ENCODE measurements at regions not wholly inside any gene's neighbourhood (a gene's known extent, or its start where the extent isn't known, plus 50 kb on each side); places are given as distances from the start of the nearest gene placed in this dataset.

DNA sequence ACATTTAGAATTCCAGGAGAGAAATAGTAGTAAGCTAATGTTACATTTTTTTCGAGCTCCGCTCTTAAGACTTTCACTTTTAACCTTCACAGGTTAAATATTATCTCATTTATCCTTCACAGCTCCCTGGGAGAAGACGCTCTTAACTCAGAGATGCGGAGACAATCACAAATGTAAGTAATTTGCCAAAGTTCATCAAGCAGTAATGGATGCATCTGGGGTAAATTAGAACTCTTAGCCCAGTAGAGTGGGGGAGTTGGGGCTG is 168.5 kb downstream of the SPP2 start:
- no peaks in the 10 kb centered on the region for H3K9me3 ChIP-seq
- H3K4me3 ChIP-seq: no peak overlapping the region
- no peaks in the 10 kb centered on the region for H3K4me1 ChIP-seq
- 68 to 94% methylated on average over 4 of the region's 4 CpGs for WGBS, 2 donors (ENCODE audit: low coverage in 1 of 2)
- ATAC-seq: no peak
- H3K27me3 ChIP-seq: peaks cover 15% of the 10 kb centered on the region
- no peaks in the 10 kb centered on the region for H3K36me3 ChIP-seq
- no peak overlapping the region for H3K27ac ChIP-seq
- TF ChIP-seq, protein P1, sequence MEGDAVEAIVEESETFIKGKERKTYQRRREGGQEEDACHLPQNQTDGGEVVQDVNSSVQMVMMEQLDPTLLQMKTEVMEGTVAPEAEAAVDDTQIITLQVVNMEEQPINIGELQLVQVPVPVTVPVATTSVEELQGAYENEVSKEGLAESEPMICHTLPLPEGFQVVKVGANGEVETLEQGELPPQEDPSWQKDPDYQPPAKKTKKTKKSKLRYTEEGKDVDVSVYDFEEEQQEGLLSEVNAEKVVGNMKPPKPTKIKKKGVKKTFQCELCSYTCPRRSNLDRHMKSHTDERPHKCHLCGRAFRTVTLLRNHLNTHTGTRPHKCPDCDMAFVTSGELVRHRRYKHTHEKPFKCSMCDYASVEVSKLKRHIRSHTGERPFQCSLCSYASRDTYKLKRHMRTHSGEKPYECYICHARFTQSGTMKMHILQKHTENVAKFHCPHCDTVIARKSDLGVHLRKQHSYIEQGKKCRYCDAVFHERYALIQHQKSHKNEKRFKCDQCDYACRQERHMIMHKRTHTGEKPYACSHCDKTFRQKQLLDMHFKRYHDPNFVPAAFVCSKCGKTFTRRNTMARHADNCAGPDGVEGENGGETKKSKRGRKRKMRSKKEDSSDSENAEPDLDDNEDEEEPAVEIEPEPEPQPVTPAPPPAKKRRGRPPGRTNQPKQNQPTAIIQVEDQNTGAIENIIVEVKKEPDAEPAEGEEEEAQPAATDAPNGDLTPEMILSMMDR (IDR thresholded peaks at IDR 0.05): no peak

DNA sequence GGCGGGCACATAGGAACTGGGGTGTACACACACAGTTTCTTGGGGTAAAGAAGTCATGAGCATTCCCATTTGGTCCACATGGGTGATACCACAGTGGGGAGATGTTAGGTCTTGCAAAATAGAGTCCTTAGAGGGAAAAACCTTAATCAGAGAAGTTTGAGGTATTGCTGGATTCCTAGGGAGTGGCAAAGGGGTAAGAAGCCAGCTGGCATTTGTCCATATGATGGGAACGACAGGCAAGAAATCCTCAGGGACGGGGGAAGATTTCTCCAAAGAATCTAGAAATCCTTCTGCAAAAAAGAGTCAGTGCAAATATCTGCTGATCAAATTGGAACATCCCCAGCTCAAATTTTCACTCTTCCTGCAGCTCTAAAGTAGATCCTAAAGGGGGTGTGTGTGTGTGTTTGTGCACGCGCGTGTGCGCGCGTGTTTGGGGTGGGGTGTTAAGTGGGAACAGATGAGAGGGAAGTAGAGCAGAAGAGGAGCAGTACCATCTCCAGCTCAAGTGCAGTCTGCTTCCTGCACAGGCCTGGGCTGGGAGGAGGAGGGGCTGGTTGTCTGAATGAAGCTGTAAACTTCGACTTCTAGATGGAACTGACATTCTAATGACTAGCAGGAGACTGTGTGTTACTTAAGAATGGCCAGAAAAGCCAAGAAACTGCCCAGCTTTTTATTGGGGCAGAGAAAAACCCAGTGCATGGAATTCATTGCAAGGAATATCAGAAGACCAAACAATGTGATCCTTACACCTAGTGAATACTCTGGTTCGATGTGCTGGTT is 168.0 kb downstream of the SPP2 start:
- Histone ChIP-seq H3K9me3 (no peaks in the 10 kb centered on the region), H3K36me3 (no peaks in the 10 kb centered on the region), H3K4me3 (no peak overlapping the region), H3K27me3 (peaks cover 15% of the 10 kb centered on the region), H3K27ac (no peak overlapping the region), H3K4me1 (no peaks in the 10 kb centered on the region)
- no peak for TF ChIP-seq POLR2AphosphoS5 (IDR thresholded peaks at IDR 0.05)
- no peak for TF ChIP-seq POLR2A (IDR thresholded peaks at IDR 0.05)
- TF ChIP-seq, protein P1 (IDR thresholded peaks at IDR 0.05): no peak
- no peak for TF ChIP-seq EP300 (IDR thresholded peaks at IDR 0.05)
- WGBS, 2 donors (ENCODE audit: low coverage in 1 of 2): 37% methylated on average over 6 to 10 of the region's 11 CpGs
- no peak for ATAC-seq

DNA sequence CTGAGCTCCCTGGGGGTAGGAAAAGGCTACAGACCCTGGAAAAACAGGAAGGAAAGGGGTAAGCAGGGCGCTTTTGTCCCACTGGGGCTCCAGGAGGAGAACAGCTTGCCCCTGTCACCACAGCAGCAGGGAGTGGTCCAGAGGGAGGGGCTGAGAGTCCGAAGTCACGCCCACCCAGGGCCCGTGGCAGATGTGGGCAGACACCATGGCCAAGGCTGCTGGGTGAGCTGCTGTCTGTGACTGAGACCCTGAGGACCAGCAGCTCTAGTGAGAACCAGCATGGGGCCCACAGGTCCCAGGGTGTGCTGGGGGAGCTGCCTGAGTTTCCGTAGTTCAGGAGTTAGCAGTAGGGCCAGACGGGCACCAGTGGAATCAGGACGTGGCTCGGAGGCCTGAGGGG is 162.0 kb downstream of the SPP2 start:
- Histone ChIP-seq H3K4me1 (no peaks in the 10 kb centered on the region), H3K27ac (no peak overlapping the region), H3K27me3 (peaks cover 25% of the 10 kb centered on the region), H3K4me3 (no peak overlapping the region), H3K36me3 (no peaks in the 10 kb centered on the region), H3K9me3 (no peaks in the 10 kb centered on the region)
- no peak for ATAC-seq
- TF ChIP-seq EP300 (IDR thresholded peaks at IDR 0.05) (no peak), POLR2A (IDR thresholded peaks at IDR 0.05) (no peak), POLR2AphosphoS5 (IDR thresholded peaks at IDR 0.05) (no peak)
- TF ChIP-seq, protein P1 (IDR thresholded peaks at IDR 0.05): no peak
- WGBS, 2 donors (ENCODE audit: low coverage in 1 of 2): 67 to 89% methylated on average over 1 to 3 of the region's 8 CpGs

- TF ChIP-seq, protein P1 (IDR thresholded peaks at IDR 0.05): no peak
- no peak for TF ChIP-seq EP300 (IDR thresholded peaks at IDR 0.05)
- TF ChIP-seq POLR2A (IDR thresholded peaks at IDR 0.05): no peak
- Histone ChIP-seq H3K27ac (no peak overlapping the region), H3K4me3 (no peak overlapping the region), H3K36me3 (no peaks in the 10 kb centered on the region), H3K4me1 (no peaks in the 10 kb centered on the region), H3K27me3 (peaks cover 21% of the 10 kb centered on the region), H3K9me3 (peaks cover 0 to 2% (median 0%) of the 10 kb centered on the region in 3 donors)
- no peak for ATAC-seq
- WGBS, 2 donors (ENCODE audit: low coverage in 1 of 2): 12 to 19% methylated on average over 3 to 4 of the region's 4 CpGs
Measured at GRCh38 chr2:234211797-234212196, 161.3 kb downstream of the SPP2 start.

- 100% methylated on average over 2 of the region's 2 CpGs for WGBS, 2 donors (ENCODE audit: low coverage in 1 of 2)
- Histone ChIP-seq H3K9me3 (peaks cover 0 to 5% (median 0%) of the 10 kb centered on the region in 3 donors), H3K36me3 (no peaks in the 10 kb centered on the region), H3K27ac (no peak overlapping the region), H3K4me3 (no peak overlapping the region), H3K4me1 (peaks cover 0 to 13% (median 5%) of the 10 kb centered on the region in 3 donors), H3K27me3 (no peaks in the 10 kb centered on the region)
- no peak for ATAC-seq
- no peak for TF ChIP-seq POLR2A (IDR thresholded peaks at IDR 0.05)
- no peak for TF ChIP-seq POLR2AphosphoS5 (IDR thresholded peaks at IDR 0.05)
- TF ChIP-seq EP300 (IDR thresholded peaks at IDR 0.05): no peak
- TF ChIP-seq, protein P1 (IDR thresholded peaks at IDR 0.05): no peak
Measured at GRCh38 chr2:234206738-234207137, 156.2 kb downstream of the SPP2 start.

Measured in gastroesophageal sphincter (tissue), 4 donors.